ENCODE measurements at regions not wholly inside any gene's neighbourhood (a gene's known extent, or its start where the extent isn't known, plus 50 kb on each side); places are given as distances from the start of the nearest gene placed in this dataset.

- no peak overlapping the region for H3K27ac ChIP-seq (ENCODE audit: control insufficient read depth, insufficient read depth, low read length)
- dilution Hi-C loops (cut with MboI; ENCODE audit: extremely low pct_ligation_motif_present, low sequenced_read_pairs), result no loop called here
- no peak overlapping the region for H2AFZ ChIP-seq (ENCODE audit: control insufficient read depth, low read length)
- no peaks in the 10 kb centered on the region for H3K27me3 ChIP-seq (ENCODE audit: control insufficient read depth, extremely low read depth, insufficient read depth, low read length)
- FAIRE-seq (no peak), DNase-seq (ENCODE audit: low read depth, low spot score) (no peak)
- no peaks in the 10 kb centered on the region for H3K9me1 ChIP-seq (ENCODE audit: control insufficient read depth, extremely low read depth, insufficient read depth, low read length)
- H4K20me1 ChIP-seq (ENCODE audit: control insufficient read depth, extremely low read depth, insufficient read depth, low read length), result no peaks in the 10 kb centered on the region
- no peak overlapping the region for H3K4me3 ChIP-seq (ENCODE audit: control insufficient read depth in 2 of 3, extremely low read depth in 1 of 3, insufficient read depth in 2 of 3, low read depth in 1 of 3, low read length in 3 of 3)
- no peaks in the 10 kb centered on the region for H3K9me3 ChIP-seq (ENCODE audit: control insufficient read depth, low read depth, low read length)
- TF ChIP-seq CTCF (optimal IDR thresholded peaks at IDR 0.05 in 1 of 3, IDR thresholded peaks at IDR 0.05 in 1 of 3, conservative IDR thresholded peaks at IDR 0.05 in 1 of 3; ENCODE audit: extremely low read depth in 1 of 3, insufficient read depth in 2 of 3, low read length in 3 of 3), result no peak
- no peak for TF ChIP-seq EZH2 (IDR thresholded peaks at IDR 0.05; ENCODE audit: low read length)
- H3K4me1 ChIP-seq (ENCODE audit: control insufficient read depth, extremely low read depth, insufficient read depth, low read length), result no peaks in the 10 kb centered on the region
- H3K36me3 ChIP-seq (ENCODE audit: control insufficient read depth in 2 of 2, extremely low read depth in 1 of 2, insufficient read depth in 2 of 2, low read length in 2 of 2), result no peaks in the 10 kb centered on the region
- H3K9ac ChIP-seq (ENCODE audit: control insufficient read depth, extremely low read depth, insufficient read depth, low read length), result no peak overlapping the region
- H3K79me2 ChIP-seq (ENCODE audit: control insufficient read depth, insufficient read depth, low read length), result no peaks in the 10 kb centered on the region
- H3K4me2 ChIP-seq (ENCODE audit: control insufficient read depth, extremely low read depth, insufficient read depth, low read depth, low read length), result no peak overlapping the region
Measured at GRCh38 chr4:132132433-132132832, 1016.7 kb upstream of the PCDH10 start.

- Histone ChIP-seq H3K79me2 (ENCODE audit: control insufficient read depth, insufficient read depth, low read length) (no peaks in the 10 kb centered on the region), H3K9me1 (ENCODE audit: control insufficient read depth, extremely low read depth, insufficient read depth, low read length) (no peaks in the 10 kb centered on the region), H3K36me3 (ENCODE audit: control insufficient read depth in 2 of 2, extremely low read depth in 1 of 2, insufficient read depth in 2 of 2, low read length in 2 of 2) (no peaks in the 10 kb centered on the region), H3K4me1 (ENCODE audit: control insufficient read depth, extremely low read depth, insufficient read depth, low read length) (no peaks in the 10 kb centered on the region), H4K20me1 (ENCODE audit: control insufficient read depth, extremely low read depth, insufficient read depth, low read length) (no peaks in the 10 kb centered on the region), H3K4me3 (ENCODE audit: control insufficient read depth in 2 of 3, extremely low read depth in 1 of 3, insufficient read depth in 2 of 3, low read depth in 1 of 3, low read length in 3 of 3) (no peak overlapping the region), H3K27ac (ENCODE audit: control insufficient read depth, insufficient read depth, low read length) (no peak overlapping the region), H3K27me3 (ENCODE audit: control insufficient read depth, extremely low read depth, insufficient read depth, low read length) (no peaks in the 10 kb centered on the region), H2AFZ (ENCODE audit: control insufficient read depth, low read length) (no peak overlapping the region), H3K9me3 (ENCODE audit: control insufficient read depth, low read depth, low read length) (no peaks in the 10 kb centered on the region), H3K9ac (ENCODE audit: control insufficient read depth, extremely low read depth, insufficient read depth, low read length) (no peak overlapping the region), H3K4me2 (ENCODE audit: control insufficient read depth, extremely low read depth, insufficient read depth, low read depth, low read length) (no peak overlapping the region)
- FAIRE-seq, result no peak
- no peak for DNase-seq (ENCODE audit: low read depth, low spot score)
- TF ChIP-seq CTCF (optimal IDR thresholded peaks at IDR 0.05 in 1 of 3, IDR thresholded peaks at IDR 0.05 in 1 of 3, conservative IDR thresholded peaks at IDR 0.05 in 1 of 3; ENCODE audit: extremely low read depth in 1 of 3, insufficient read depth in 2 of 3, low read length in 3 of 3), result no peak
- TF ChIP-seq EZH2 (IDR thresholded peaks at IDR 0.05; ENCODE audit: low read length), result no peak
- dilution Hi-C loops (cut with MboI; ENCODE audit: extremely low pct_ligation_motif_present, low sequenced_read_pairs), result no loop called here
Measured at GRCh38 chr4:132169660-132170059, 979.4 kb upstream of the PCDH10 start.
